Vagina (tissue), 2 donors: ENCODE measurements at regions not wholly inside any gene's neighbourhood (a gene's known extent, or its start where the extent isn't known, plus 50 kb on each side); places are given as distances from the start of the nearest gene placed in this dataset.

Experiments
- POLR2A ChIP-seq, 2 donors: fragments of 450-650 bp; IDR thresholded peaks; one replicate each; pipeline ENCODE4 v1.6.1; 2017; ENCODE audit warnings: antibody characterized with exemption in 2 of 2, mild to moderate bottlenecking in 2 of 2, moderate library complexity in 2 of 2
- POLR2AphosphoS5 ChIP-seq, 2 donors: sonication (generic); formaldehyde crosslinking; IDR thresholded peaks; one replicate each; pipeline ENCODE4 v1.9.0; 2017; ENCODE audit warnings: antibody characterized with exemption in 2 of 2, mild to moderate bottlenecking in 2 of 2, low read depth in 1 of 2; ENCODE audit not compliant: insufficient read depth in 1 of 2
- TF ChIP-seq, protein P1 (sequence below), 3 experiments: fragments of 450-650 bp in 2 of 3; fragments of 200-600 bp in 1 of 3; sonication (generic) in 1 of 3; IDR thresholded peaks; one replicate each; pipeline ENCODE4 v1.5.1; 2017 to 2019; ENCODE audit warnings: antibody characterized with exemption in 3 of 3, mild to moderate bottlenecking in 2 of 3, moderate library complexity in 2 of 3

GRCh38 chr5:86909418-86910295, 291.9 kb downstream of the COX7C start:
- no peak for TF ChIP-seq POLR2A (IDR thresholded peaks at IDR 0.05)
- TF ChIP-seq, protein P1, sequence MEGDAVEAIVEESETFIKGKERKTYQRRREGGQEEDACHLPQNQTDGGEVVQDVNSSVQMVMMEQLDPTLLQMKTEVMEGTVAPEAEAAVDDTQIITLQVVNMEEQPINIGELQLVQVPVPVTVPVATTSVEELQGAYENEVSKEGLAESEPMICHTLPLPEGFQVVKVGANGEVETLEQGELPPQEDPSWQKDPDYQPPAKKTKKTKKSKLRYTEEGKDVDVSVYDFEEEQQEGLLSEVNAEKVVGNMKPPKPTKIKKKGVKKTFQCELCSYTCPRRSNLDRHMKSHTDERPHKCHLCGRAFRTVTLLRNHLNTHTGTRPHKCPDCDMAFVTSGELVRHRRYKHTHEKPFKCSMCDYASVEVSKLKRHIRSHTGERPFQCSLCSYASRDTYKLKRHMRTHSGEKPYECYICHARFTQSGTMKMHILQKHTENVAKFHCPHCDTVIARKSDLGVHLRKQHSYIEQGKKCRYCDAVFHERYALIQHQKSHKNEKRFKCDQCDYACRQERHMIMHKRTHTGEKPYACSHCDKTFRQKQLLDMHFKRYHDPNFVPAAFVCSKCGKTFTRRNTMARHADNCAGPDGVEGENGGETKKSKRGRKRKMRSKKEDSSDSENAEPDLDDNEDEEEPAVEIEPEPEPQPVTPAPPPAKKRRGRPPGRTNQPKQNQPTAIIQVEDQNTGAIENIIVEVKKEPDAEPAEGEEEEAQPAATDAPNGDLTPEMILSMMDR (IDR thresholded peaks at IDR 0.05): no peak
- no peak for TF ChIP-seq POLR2AphosphoS5 (IDR thresholded peaks at IDR 0.05; ENCODE audit: insufficient read depth in 1 of 2, low read depth in 1 of 2)
